Caco-2 (cell line): ENCODE measurements at regions not wholly inside any gene's neighbourhood (a gene's known extent, or its start where the extent isn't known, plus 50 kb on each side); places are given as distances from the start of the nearest gene placed in this dataset.

Source experiments
- BruUV-seq: library from RNA; stranded (reverse); fragments of 400-500 nt; replicated peaks from 2 replicates; lab custom pipeline; 2021; lab: Mats Ljungman, UMichigan
- CTCF ChIA-PET: fragments of 300-600 bp; sonication (Branson Sonifier 250); formaldehyde crosslinking; loops from one replicate; lab custom pipeline; 2022; ENCODE audit warnings: antibody characterized with exemption; lab: Charles Lee
- POLR2A ChIA-PET: fragments of 300-600 bp; sonication (Branson Sonifier 250); formaldehyde crosslinking; loops from one replicate; lab custom pipeline; 2022; ENCODE audit warnings: antibody characterized with exemption; lab: Charles Lee
- DNase-seq, 2 experiments: peaks; one replicate each; pipeline versions ENCODE4 v3.0.0 to v3.0.0-alpha.2; 2020 to 2022
- H3K27me3 ChIP-seq: replicated peaks from 2 replicates; pipeline ENCODE4 v1.6.0; 2011; ENCODE audit warnings: low read length; ENCODE audit not compliant: control insufficient read depth, insufficient read depth
- H3K36me3 ChIP-seq: 2 replicates; pipeline ENCODE4 v1.5.1; 2011; ENCODE audit warnings: low read length; ENCODE audit not compliant: control insufficient read depth, insufficient read depth
- H3K4me1 ChIP-seq: fragments of 250-450 bp; sonication (Bioruptor Pico); 2 replicates; pipeline ENCODE4 v1.5.1; 2020; ENCODE audit warnings: mild to moderate bottlenecking
- H3K4me3 ChIP-seq: 2 replicates; pipeline ENCODE4 v1.5.1; 2011; ENCODE audit warnings: low read depth, mild to moderate bottlenecking, control low read depth, low read length
- H3K9me3 ChIP-seq: fragments of 250-450 bp; sonication (Bioruptor Pico); 2 replicates; pipeline ENCODE4 v1.5.1; 2020; ENCODE audit warnings: mild to moderate bottlenecking, moderate library complexity
- H3K27ac Mint-ChIP-seq: one replicate; pipeline ENCODE4 v1.8.0; 2022; ENCODE audit warnings: mixed read lengths; ENCODE audit not compliant: unreplicated experiment
- H3K27me3 Mint-ChIP-seq: one replicate; pipeline ENCODE4 v1.8.0; 2022; ENCODE audit warnings: mixed read lengths; ENCODE audit not compliant: insufficient read depth, unreplicated experiment
- H3K36me3 Mint-ChIP-seq: one replicate; pipeline ENCODE4 v1.8.0; 2022; ENCODE audit warnings: mild to moderate bottlenecking, mixed read lengths; ENCODE audit not compliant: insufficient read depth, unreplicated experiment
- H3K4me1 Mint-ChIP-seq: one replicate; pipeline ENCODE4 v1.8.0; 2022; ENCODE audit warnings: low read depth, mixed read lengths; ENCODE audit not compliant: unreplicated experiment
- H3K4me3 Mint-ChIP-seq: one replicate; pipeline ENCODE4 v1.8.0; 2022; ENCODE audit warnings: mild to moderate bottlenecking, moderate library complexity, mixed read lengths; ENCODE audit not compliant: unreplicated experiment
- H3K9me3 Mint-ChIP-seq: one replicate; pipeline ENCODE4 v1.8.0; 2022; ENCODE audit warnings: mixed read lengths; ENCODE audit not compliant: unreplicated experiment
- intact Hi-C: fragments of 100-400 bp; cut with micrococcal nuclease; formaldehyde crosslinking; loops from one replicate; pipeline ENCODE4 v1.10.0; 2022; ENCODE audit not compliant: unreplicated experiment
- TF ChIP-seq, protein P1 (sequence below), 2 experiments: fragments of 200-600 bp in 1 of 2; IDR thresholded peaks; 1 replicate in 1 of 2; 2 replicates in 1 of 2; pipeline versions ENCODE4 v1.5.1 to v1.8.0; 2011 to 2022; ENCODE audit warnings: antibody characterized with exemption in 1 of 2, control low read depth in 1 of 2, inconsistent platforms in 1 of 2, low read depth in 1 of 2, low read length in 1 of 2, mild to moderate bottlenecking in 1 of 2, moderate library complexity in 1 of 2; ENCODE audit not compliant: insufficient read depth in 1 of 2, severe bottlenecking in 1 of 2, unreplicated experiment in 1 of 2

DNA sequence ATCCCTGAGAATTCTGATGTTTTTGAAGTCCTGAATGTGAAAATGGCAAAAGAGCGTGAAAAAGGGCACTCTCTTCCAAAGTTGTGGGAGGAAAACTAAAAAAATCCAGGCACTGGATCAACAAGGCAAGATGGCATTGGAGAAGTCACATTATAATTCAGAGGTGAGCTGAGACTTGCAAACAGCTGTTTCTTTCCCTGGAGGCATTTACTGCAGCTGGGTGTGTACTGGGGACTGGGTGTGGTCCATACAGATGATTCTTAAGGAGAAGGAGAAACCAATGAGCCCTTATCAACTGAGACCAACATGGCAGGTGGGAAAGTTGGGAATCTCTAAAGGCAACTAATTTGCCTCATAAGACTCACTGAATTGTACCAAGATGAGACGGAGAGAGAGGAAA lies 313.9 kb downstream of the TRIB2 start:
- Histone ChIP-seq H3K9me3 (no peaks in the 10 kb centered on the region), H3K27me3 (no peaks in the 10 kb centered on the region), H3K4me3 (no peak overlapping the region), H3K36me3 (no peaks in the 10 kb centered on the region), H3K4me1 (no peaks in the 10 kb centered on the region)
- TF ChIP-seq, protein P1, sequence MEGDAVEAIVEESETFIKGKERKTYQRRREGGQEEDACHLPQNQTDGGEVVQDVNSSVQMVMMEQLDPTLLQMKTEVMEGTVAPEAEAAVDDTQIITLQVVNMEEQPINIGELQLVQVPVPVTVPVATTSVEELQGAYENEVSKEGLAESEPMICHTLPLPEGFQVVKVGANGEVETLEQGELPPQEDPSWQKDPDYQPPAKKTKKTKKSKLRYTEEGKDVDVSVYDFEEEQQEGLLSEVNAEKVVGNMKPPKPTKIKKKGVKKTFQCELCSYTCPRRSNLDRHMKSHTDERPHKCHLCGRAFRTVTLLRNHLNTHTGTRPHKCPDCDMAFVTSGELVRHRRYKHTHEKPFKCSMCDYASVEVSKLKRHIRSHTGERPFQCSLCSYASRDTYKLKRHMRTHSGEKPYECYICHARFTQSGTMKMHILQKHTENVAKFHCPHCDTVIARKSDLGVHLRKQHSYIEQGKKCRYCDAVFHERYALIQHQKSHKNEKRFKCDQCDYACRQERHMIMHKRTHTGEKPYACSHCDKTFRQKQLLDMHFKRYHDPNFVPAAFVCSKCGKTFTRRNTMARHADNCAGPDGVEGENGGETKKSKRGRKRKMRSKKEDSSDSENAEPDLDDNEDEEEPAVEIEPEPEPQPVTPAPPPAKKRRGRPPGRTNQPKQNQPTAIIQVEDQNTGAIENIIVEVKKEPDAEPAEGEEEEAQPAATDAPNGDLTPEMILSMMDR (IDR thresholded peaks at IDR 0.05; ENCODE audit: insufficient read depth in 1 of 2, low read depth in 1 of 2, low read length in 1 of 2, severe bottlenecking in 1 of 2, unreplicated experiment in 1 of 2), result no peak
- Mint-ChIP-seq H3K27ac (no peak overlapping the region), H3K36me3 (no peaks in the 10 kb centered on the region), H3K4me1 (no peaks in the 10 kb centered on the region), H3K4me3 (no peak overlapping the region), H3K27me3 (no peaks in the 10 kb centered on the region), H3K9me3 (no peaks in the 10 kb centered on the region)
- no TSS peak for BruUV-seq
- intact Hi-C loops, result no loop called here
- ChIA-PET CTCF (no interaction called here), POLR2A (no interaction called here)
- no peak for DNase-seq

DNA sequence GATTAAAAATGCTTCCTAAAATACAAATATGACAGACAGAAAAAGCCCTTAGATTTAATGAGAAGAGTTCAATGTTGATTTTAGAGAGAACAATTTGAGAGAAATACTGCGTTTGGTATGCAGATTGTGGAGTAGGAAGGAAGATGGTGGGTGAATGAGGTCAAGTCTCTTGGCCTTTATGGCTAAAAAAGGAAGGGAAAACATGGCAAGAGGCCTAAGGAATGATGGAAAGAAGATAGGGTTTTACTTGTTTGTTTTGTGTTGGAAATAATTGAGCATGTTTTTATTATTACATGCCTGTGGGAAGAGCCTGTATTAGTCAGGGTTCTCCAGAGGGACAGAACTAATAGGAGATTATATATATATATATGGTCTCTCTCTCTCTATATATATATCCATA lies 318.1 kb downstream of the TRIB2 start:
- Histone ChIP-seq H3K27me3 (no peaks in the 10 kb centered on the region), H3K36me3 (no peaks in the 10 kb centered on the region), H3K4me1 (no peaks in the 10 kb centered on the region), H3K9me3 (no peaks in the 10 kb centered on the region), H3K4me3 (no peak overlapping the region)
- H3K4me1 Mint-ChIP-seq, result no peaks in the 10 kb centered on the region
- H3K4me3 Mint-ChIP-seq, result no peak overlapping the region
- intact Hi-C loops, result no loop called here
- TF ChIP-seq, protein P1 (IDR thresholded peaks at IDR 0.05; ENCODE audit: insufficient read depth in 1 of 2, low read depth in 1 of 2, low read length in 1 of 2, severe bottlenecking in 1 of 2, unreplicated experiment in 1 of 2), result no peak
- H3K27ac Mint-ChIP-seq, result no peak overlapping the region
- H3K27me3 Mint-ChIP-seq, result no peaks in the 10 kb centered on the region
- no peaks in the 10 kb centered on the region for H3K9me3 Mint-ChIP-seq
- CTCF ChIA-PET, result no interaction called here
- POLR2A ChIA-PET, result no interaction called here
- no TSS peak for BruUV-seq
- DNase-seq, result no peak
- H3K36me3 Mint-ChIP-seq, result no peaks in the 10 kb centered on the region

- H3K4me3 Mint-ChIP-seq, result no peak overlapping the region
- H3K27me3 Mint-ChIP-seq, result no peaks in the 10 kb centered on the region
- intact Hi-C loops, result no loop called here
- no TSS peak for BruUV-seq
- Histone ChIP-seq H3K27me3 (no peaks in the 10 kb centered on the region), H3K4me1 (no peaks in the 10 kb centered on the region), H3K9me3 (no peaks in the 10 kb centered on the region; the same call in 1 of the 2 replicates), H3K4me3 (no peak overlapping the region), H3K36me3 (no peaks in the 10 kb centered on the region)
- no peaks in the 10 kb centered on the region for H3K9me3 Mint-ChIP-seq
- H3K36me3 Mint-ChIP-seq, result no peaks in the 10 kb centered on the region
- H3K27ac Mint-ChIP-seq, result no peak overlapping the region
- ChIA-PET CTCF (no interaction called here), POLR2A (no interaction called here)
- DNase-seq, result no peak
- TF ChIP-seq, protein P1 (IDR thresholded peaks at IDR 0.05; ENCODE audit: insufficient read depth in 1 of 2, low read depth in 1 of 2, low read length in 1 of 2, severe bottlenecking in 1 of 2, unreplicated experiment in 1 of 2), result no peak
- H3K4me1 Mint-ChIP-seq, result no peaks in the 10 kb centered on the region
These were observed 319.1 kb downstream of the TRIB2 start for GRCh38 chr2:13035866-13036265.
